HL-60 (cell line): ENCODE measurements at regions not wholly inside any gene's neighbourhood (a gene's known extent, or its start where the extent isn't known, plus 50 kb on each side); places are given as distances from the start of the nearest gene placed in this dataset.

Experiments used
- DNase-seq, 2 experiments: peaks; one replicate each; pipeline ENCODE4 v3.0.0-alpha.2; 2010 to 2020; ENCODE audit warnings: low read depth in 1 of 2, low spot score in 1 of 2
- H3K27ac ChIP-seq: fragments of 250-450 bp; sonication (Bioruptor Pico); replicated peaks from 2 replicates; pipeline ENCODE4 v1.5.1; 2020; ENCODE audit warnings: mild to moderate bottlenecking, moderate library complexity
- H3K27me3 ChIP-seq: fragments of 250-450 bp; sonication (Bioruptor Pico); 2 replicates; pipeline ENCODE4 v1.5.1; 2021; ENCODE audit warnings: mild to moderate bottlenecking, moderate library complexity; ENCODE audit not compliant: insufficient read depth, poor library complexity, severe bottlenecking
- H3K4me3 ChIP-seq: replicated peaks from 2 replicates; pipeline ENCODE4 v1.5.1; 2011; ENCODE audit warnings: mild to moderate bottlenecking, control low read depth, low read length; ENCODE audit not compliant: insufficient read depth
- GABPA ChIP-seq: IDR thresholded peaks from 2 replicates; pipeline ENCODE4 v1.6.1; 2012; ENCODE audit warnings: low read depth
- POLR2AphosphoS5 ChIP-seq: IDR thresholded peaks from 2 replicates; pipeline ENCODE4 v1.6.1; 2012; ENCODE audit warnings: low read depth
- SPI1 ChIP-seq: IDR thresholded peaks from 2 replicates; pipeline ENCODE4 v1.6.1; 2012; ENCODE audit warnings: low read depth, mild to moderate bottlenecking, borderline replicate concordance
- TF ChIP-seq, protein P1 (sequence below): IDR thresholded peaks from one replicate; pipeline ENCODE4 v1.5.1; 2011; ENCODE audit warnings: low read length, control low read depth, inconsistent platforms; ENCODE audit not compliant: insufficient read depth
- TF ChIP-seq, protein P2 (sequence below): IDR thresholded peaks from 2 replicates; pipeline ENCODE4 v1.6.1; 2012; ENCODE audit warnings: low read depth; ENCODE audit not compliant: insufficient replicate concordance

- no peaks in the 10 kb centered on the region for H3K27me3 ChIP-seq
- H3K27ac ChIP-seq, result no peak overlapping the region
- TF ChIP-seq GABPA (no peak), SPI1 (no peak), POLR2AphosphoS5 (no peak)
- TF ChIP-seq, protein P1, sequence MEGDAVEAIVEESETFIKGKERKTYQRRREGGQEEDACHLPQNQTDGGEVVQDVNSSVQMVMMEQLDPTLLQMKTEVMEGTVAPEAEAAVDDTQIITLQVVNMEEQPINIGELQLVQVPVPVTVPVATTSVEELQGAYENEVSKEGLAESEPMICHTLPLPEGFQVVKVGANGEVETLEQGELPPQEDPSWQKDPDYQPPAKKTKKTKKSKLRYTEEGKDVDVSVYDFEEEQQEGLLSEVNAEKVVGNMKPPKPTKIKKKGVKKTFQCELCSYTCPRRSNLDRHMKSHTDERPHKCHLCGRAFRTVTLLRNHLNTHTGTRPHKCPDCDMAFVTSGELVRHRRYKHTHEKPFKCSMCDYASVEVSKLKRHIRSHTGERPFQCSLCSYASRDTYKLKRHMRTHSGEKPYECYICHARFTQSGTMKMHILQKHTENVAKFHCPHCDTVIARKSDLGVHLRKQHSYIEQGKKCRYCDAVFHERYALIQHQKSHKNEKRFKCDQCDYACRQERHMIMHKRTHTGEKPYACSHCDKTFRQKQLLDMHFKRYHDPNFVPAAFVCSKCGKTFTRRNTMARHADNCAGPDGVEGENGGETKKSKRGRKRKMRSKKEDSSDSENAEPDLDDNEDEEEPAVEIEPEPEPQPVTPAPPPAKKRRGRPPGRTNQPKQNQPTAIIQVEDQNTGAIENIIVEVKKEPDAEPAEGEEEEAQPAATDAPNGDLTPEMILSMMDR, result no peak
- TF ChIP-seq, protein P2, sequence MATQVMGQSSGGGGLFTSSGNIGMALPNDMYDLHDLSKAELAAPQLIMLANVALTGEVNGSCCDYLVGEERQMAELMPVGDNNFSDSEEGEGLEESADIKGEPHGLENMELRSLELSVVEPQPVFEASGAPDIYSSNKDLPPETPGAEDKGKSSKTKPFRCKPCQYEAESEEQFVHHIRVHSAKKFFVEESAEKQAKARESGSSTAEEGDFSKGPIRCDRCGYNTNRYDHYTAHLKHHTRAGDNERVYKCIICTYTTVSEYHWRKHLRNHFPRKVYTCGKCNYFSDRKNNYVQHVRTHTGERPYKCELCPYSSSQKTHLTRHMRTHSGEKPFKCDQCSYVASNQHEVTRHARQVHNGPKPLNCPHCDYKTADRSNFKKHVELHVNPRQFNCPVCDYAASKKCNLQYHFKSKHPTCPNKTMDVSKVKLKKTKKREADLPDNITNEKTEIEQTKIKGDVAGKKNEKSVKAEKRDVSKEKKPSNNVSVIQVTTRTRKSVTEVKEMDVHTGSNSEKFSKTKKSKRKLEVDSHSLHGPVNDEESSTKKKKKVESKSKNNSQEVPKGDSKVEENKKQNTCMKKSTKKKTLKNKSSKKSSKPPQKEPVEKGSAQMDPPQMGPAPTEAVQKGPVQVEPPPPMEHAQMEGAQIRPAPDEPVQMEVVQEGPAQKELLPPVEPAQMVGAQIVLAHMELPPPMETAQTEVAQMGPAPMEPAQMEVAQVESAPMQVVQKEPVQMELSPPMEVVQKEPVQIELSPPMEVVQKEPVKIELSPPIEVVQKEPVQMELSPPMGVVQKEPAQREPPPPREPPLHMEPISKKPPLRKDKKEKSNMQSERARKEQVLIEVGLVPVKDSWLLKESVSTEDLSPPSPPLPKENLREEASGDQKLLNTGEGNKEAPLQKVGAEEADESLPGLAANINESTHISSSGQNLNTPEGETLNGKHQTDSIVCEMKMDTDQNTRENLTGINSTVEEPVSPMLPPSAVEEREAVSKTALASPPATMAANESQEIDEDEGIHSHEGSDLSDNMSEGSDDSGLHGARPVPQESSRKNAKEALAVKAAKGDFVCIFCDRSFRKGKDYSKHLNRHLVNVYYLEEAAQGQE, result no peak
- no peak overlapping the region for H3K4me3 ChIP-seq
- DNase-seq, result no peak
These were observed 302.4 kb upstream of the TMPRSS15 start for GRCh38 chr21:18705971-18706370.

DNA sequence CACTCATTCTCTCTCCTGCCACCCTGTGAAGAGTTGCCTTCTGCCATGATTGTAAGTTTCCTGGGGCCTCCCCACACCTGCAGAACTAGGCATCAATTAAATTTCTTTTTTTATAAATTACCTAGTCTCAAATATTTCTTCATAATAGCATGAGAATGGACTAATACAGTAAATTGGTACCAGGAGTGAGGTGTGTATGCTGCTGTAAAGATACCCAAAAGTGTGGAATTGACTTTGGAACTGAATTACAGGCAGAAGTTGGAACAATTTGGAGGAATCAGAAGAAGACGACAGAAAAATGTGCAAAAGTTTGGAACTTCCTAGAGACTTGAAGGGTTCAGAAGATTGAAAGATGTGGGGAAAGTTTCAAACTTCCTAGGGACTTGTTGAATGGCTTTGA, 308.1 kb upstream of the TMPRSS15 start:
- Histone ChIP-seq H3K27ac (no peak overlapping the region), H3K27me3 (no peaks in the 10 kb centered on the region), H3K4me3 (no peak overlapping the region)
- DNase-seq, result no peak
- TF ChIP-seq, protein P2, result no peak
- TF ChIP-seq, protein P1, result no peak
- TF ChIP-seq GABPA (no peak), POLR2AphosphoS5 (no peak), SPI1 (no peak)

GRCh38 chr21:18715606-18716005, 312.0 kb upstream of the TMPRSS15 start:
- no peak for DNase-seq
- Histone ChIP-seq H3K4me3 (no peak overlapping the region), H3K27ac (no peak overlapping the region), H3K27me3 (no peaks in the 10 kb centered on the region)
- TF ChIP-seq, protein P2, result no peak
- TF ChIP-seq POLR2AphosphoS5 (no peak), GABPA (no peak), SPI1 (no peak)
- TF ChIP-seq, protein P1, result no peak
